NOMO-1 (cell line): ENCODE measurements at regions not wholly inside any gene's neighbourhood (a gene's known extent, or its start where the extent isn't known, plus 50 kb on each side); places are given as distances from the start of the nearest gene placed in this dataset.
"Not testable (repeated sequence)": the region's sequence is repeated elsewhere in the genome, so short reads cannot be mapped to it uniquely, and the experiment has no call there.

Experiments
- DNase-seq, 2 experiments: peaks; one replicate each; lab custom pipeline; 2025; ENCODE audit not compliant: unreplicated experiment in 2 of 2; lab: John Stamatoyannopoulos, UW

DNA sequence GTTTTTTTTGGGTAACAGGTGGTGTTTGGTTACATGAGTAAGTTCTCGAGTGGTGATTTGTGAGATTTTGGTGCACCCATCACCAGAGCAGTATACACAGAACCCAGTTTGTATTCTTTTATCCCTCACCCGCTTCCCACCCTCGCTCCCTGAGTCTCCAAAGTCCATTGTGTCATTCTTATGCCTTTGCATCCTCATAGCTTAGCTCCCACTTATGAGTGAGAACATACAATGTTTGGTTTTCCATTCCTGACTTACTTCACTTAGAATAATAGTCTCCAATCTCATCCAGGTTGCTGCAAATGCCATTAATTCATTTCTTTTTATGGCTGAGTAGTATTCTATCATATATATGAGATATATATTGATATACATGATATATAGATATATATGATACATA, 211.9 kb downstream of the BCAS1 start:
- DNase-seq, result not testable (repeated sequence)

DNA sequence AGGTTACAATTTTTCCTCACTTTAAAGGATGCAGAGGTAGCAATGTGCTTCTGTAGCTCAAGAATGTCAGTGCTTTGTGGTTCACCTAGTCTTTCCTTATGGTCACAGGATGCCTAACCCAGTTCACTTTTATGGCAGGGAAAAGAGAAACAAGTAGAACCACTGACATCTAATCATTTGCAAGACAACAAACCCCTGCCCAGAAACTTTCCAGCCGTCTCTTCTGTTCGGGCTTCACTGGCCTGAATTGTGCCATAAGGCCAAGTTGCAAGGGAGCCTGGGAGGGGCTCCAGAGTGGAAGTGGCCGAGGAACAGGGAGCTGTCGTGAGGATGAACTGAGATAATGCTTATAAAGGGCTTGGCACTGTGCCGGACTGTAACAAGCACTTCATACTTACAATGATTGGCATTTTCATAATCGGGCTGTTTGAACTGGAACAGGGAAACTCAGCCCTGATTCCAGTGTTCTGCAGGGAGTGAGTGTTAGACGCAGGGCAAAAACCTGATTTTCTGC, 212.6 kb downstream of the BCAS1 start:
- DNase-seq, result no peak

GRCh38 chr20:53856300-53857295, 213.8 kb downstream of the BCAS1 start:
- DNase-seq, result no peak

DNA sequence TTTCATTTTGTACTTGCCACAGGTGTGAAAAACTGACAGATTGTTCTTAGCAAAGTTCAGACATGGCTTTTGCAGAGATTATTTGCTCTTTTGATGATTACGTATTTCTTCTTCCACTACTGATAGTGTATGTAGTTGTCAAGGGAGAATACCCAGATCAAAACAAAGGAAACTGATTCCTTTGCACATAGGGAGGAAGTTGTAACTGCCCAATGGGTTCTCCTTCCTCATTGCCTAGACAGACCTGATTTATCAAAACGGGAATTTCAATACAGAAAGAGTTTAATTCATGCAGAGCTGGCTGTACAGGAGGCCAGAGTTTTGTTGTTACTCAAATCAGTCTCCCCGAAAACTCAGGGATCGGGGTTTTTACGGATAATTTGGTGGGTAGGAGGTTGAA, 214.7 kb downstream of the BCAS1 start:
- DNase-seq, result peak in 1 of 2 experiments; percentile 22

DNA sequence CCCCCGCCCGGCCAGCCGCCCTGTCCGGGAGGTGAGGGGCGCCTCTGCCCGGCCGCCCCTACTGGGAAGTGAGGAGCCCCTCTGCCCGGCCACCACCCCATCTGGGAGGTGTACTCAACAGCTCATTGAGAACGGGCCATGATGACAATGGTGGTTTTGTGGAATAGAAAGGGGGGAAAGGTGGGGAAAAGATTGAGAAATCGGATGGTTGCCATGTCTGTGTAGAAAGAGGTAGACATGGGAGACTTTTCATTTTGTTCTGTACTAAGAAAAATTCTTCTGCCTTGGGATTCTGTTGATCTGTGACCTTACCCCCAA, 215.8 kb downstream of the BCAS1 start:
- DNase-seq, result not testable (repeated sequence)

GRCh38 chr20:53853111-53853713, 217.2 kb downstream of the BCAS1 start:
- no peak for DNase-seq

DNA sequence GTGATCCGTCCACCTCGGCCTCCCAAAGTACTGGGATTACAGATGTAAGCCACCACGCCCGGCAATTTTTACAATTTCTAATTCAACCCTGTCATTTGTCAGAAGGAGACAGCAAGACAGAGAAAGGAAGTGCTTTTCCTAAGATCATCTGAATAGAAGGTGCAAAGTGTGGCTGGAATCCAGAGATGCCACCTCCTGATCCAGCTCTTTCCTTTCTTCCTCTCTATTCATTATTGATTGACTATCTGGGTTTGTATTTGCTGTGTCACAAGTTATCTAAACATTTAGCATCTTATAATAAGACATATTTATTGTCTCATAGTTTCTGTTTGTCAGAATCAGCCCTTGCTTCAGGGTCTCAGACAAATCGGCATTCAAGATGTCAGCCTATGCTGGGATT, 217.7 kb downstream of the BCAS1 start:
- no peak for DNase-seq

- no peak for DNase-seq
Observed at GRCh38 chr20:53852014-53852413, 218.4 kb downstream of the BCAS1 start.

GRCh38 chr20:53850319-53850718, 220.1 kb downstream of the BCAS1 start:
- no peak for DNase-seq

GRCh38 chr20:53849471-53850059, 220.8 kb downstream of the BCAS1 start:
- no peak for DNase-seq

DNA sequence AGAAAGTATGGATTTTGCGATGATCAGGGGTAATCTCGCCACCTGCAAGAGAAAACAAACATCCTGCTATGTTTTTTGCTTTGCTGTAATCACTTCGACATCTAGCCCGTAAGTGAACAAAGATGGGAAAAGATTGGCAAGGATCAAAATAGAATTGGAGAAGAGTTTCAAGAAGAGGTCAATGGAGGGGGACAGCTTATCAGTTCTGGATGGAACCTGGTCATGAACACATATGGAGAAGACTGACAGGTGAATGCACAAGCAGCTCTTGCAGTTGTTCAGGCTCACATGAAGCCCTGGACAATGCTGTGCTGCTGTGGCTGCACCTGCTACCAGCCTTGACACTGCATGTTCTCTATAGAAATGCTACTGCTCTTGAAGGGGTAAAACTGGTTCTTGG, 222.1 kb downstream of the BCAS1 start:
- DNase-seq, result no peak

GRCh38 chr20:53847837-53848170, 222.6 kb downstream of the BCAS1 start:
- peak; percentile 59 to 89 for DNase-seq

- peak; percentile 65 to 87 for DNase-seq
Observed at GRCh38 chr20:53847139-53847836, 223.1 kb downstream of the BCAS1 start.

DNA sequence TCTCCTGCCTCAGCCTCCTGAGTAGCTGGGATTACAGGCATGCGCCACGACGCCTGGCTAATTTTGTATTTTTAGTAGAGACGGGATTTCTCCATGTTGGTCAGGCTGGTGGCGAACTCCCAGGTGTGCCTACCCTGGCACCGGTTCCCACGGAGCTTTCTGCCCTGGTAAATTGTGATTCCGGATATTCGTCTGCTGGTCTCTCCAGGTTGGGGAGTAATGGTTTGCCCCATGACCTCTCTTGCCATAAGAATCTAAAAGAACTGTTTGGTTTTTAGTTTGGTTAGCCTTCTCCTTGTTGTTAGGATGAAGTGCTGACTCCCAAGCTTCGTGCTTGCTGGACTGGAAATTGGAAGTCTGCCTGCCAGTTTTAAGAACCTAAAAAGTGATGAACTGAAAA, 223.8 kb downstream of the BCAS1 start:
- no peak for DNase-seq

- DNase-seq, result no peak
Observed at GRCh38 chr20:53845980-53846379, 224.4 kb downstream of the BCAS1 start.

DNA sequence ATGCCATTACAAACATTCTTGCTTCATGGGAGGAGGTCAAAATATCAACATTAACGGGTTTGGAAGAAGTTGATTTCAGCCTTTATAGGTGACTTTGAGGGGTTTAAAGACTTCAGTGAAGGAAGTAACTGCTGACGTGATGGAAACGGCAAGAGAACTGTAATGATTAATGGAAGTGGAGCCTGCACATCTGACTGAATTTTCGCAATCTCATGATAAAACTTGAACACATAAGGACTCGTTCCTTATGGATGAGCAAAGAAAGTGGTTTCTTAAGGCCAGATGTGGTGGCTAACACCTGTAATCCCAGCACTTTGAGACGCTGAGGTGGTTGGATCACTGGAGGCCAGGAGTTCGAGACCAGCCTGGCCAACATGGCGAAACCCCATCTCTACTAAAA, 226.1 kb downstream of the BCAS1 start:
- DNase-seq, result peak; percentile 34 to 40

GRCh38 chr20:53843645-53844044, 226.7 kb downstream of the BCAS1 start:
- no peak for DNase-seq

GRCh38 chr20:53842301-53843099, 227.9 kb downstream of the BCAS1 start:
- DNase-seq, result no peak

DNA sequence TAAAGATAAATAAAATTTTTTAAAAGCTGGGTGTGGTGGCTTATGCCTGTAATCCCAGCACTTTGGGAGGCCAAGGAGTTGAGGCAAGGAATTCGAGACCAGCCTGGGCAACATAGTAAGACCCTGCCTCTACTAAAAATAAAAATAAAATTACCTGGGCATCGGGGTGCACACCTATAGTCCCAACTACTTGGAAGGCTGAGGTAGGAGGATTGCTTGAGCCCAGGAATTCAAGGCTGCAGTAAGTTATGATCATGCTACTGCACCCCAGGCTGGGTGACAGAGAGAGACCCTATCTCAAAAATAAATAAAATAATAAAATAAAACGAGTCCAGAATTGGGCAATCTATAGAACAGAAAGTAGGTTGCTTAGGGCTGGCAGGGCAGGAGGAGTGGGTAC, 228.7 kb downstream of the BCAS1 start:
- DNase-seq, result no peak

- no peak for DNase-seq
Observed at GRCh38 chr20:53840532-53840931, 229.9 kb downstream of the BCAS1 start.
